NCI-H2107 (cell line): ENCODE measurements at regions not wholly inside any gene's neighbourhood (a gene's known extent, or its start where the extent isn't known, plus 50 kb on each side); places are given as distances from the start of the nearest gene placed in this dataset.
A peak's percentile ranks its signal among the peaks of the same experiment; 100 is the strongest.

Experiments used
- DNase-seq: peaks from one replicate; lab custom pipeline; 2025; lab: John Stamatoyannopoulos, UW

- DNase-seq = no peak
Observed at GRCh38 chr1:36675931-36676562, 193.3 kb upstream of the CSF3R start.

DNA sequence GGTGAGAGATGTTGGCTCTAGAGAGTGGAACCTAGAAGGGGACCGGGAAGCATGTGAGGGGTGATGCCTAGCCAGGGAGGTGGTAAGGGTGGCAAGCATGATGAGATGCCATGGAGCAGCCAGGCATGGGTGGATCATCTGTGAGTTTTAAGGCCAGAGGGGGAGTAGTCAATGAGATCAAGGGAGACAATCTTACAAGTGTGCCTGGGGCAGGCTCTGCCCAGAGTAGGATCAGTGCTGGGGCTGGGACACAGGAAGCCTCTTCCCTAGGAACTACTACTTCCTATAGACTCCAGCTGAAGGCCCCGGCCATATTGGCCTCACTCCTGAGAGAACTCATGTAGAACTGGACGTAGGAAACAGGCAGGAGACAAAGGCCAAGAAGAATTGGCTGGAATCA, 192.4 kb upstream of the CSF3R start:
- no peak for DNase-seq

DNA sequence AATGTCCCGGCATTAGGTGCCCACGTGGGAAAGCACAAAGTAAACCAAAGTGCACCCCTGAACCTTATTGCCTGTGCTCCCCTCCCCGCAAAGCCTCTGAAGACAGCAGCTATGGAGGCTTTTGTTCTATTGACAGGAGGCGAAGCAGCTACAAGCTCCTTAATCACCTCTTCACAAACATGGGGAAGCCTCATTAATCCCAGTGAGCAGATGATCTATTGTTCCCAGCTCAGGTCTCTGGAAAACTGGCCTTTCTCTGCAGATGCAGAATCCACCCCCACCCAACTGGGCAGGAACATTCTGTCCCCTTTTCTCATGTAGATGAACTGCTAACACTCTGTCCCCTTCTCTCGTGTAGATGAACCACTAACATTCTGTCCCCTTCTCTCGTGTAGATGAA, 190.5 kb upstream of the CSF3R start:
- DNase-seq = no peak

- DNase-seq = no peak
Observed at GRCh38 chr1:36669262-36669661, 186.5 kb upstream of the CSF3R start.

- no peak for DNase-seq
Observed at GRCh38 chr1:36667836-36668235, 185.1 kb upstream of the CSF3R start.

DNA sequence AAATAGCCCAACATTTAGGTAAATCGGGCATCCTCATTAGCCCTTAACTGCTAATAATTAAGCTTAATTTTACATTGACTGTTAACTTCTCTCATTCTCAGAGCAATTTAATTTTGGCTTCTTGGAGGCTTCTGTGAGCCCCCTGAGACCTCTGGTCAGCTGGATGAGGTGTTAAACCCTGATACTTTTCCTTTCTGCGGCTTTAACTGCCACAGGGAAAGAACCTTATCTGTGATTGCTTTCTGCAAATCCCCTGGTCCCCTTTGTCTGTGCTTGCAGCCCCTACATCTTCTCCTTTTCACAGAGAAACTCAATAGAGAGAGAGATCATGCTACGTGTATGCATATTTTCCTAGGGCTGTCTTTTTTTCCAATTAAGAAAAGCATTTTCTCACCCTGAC, 184.5 kb upstream of the CSF3R start:
- DNase-seq = no peak

GRCh38 chr1:36665478-36666080, 182.9 kb upstream of the CSF3R start:
- DNase-seq = no peak

DNA sequence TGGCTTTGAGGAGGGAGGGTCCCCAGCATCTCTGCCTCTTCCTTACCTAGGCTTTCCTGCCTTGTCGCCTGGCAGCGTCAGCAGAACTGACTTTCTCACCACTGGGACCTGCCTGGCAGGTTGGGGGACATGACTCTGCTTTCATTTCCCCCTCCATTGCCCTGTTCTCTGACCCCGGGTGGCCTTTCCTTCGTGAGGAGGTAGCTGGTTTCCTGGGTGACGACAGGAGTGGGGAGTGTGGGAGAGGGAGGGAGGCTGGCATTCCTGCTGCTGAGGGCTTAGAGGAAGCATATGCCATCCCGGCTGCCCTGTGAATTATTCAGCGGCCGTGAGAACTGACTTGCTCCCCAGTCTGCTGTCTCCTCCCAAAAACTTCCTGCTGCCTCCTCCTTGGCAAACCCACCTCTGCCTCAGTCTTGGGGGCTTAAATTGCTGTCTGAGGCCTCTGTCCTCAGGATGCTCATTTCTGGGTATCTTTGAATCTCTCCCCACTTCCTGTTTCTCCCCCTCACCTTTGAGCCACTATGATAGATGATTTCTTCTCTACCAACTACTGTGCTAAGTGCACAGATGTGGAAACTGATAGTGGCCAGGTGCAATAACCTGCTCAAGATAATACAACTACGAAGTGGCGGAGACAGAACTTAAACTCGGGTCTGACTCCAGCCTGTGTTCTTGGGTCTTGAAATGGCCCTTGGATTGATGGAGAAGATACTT, 182.0 kb upstream of the CSF3R start:
- DNase-seq = no peak

- no peak for DNase-seq
Observed at GRCh38 chr1:36663772-36664430, 181.2 kb upstream of the CSF3R start.

DNA sequence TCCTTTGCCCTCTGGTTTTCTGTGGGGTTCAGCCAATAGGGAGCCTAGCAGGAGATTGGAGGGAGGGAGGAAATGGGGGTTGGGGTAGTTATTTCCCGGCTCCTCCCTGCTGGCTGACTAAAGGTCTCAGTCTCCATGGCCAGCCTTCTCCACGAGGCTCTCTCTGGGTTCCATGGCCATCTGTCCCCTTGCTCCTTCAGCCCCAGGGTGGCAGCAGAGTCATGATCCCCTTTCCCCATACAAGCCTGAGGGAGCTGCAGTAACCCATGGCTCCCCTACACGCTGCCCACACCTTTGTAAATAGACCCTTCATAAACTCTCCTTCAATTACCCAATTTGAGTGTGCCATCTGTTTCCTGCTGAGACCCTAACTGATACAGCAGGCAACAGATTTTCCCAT, 176.1 kb upstream of the CSF3R start:
- DNase-seq = no peak

DNA sequence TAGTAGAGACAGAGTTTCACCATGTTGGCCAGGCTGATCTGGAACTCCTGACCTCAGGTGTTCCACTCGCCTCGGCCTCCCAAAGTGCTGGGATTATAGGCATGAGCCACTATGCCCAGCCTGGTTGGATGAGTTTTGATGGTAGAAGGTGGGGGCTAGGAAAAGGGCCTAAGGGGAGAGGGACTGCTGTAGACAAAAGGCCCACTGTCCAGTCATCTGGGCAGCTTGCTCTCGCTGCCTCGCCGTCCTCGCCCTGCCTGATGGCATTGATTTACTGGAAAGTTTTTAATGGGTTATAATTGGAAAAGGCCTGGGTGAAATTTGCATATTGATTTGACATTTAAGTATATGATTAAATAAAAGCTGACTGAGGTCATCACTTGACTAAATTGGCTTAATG, 175.1 kb upstream of the CSF3R start:
- no peak for DNase-seq

DNA sequence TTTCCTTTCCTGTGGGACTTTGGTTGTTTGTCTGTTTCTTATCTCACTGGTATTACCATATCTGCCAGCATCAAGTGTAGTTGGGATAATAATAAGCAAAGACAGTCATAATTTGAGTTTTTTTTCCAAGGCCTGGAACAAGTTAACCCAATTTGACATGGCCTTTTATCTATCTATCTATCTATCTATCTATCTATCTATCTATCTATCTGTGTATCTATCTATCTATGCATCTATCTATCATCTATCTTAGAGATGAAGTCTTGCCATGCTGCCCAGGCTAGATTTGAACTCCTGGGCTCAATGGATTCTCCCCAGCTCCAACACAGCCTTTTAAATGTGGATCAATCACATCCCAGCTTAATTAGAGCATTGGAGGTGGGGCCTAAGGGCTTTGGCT, 174.1 kb upstream of the CSF3R start:
- no peak for DNase-seq

- no peak for DNase-seq
Observed at GRCh38 chr1:36656271-36656670, 173.6 kb upstream of the CSF3R start.

DNA sequence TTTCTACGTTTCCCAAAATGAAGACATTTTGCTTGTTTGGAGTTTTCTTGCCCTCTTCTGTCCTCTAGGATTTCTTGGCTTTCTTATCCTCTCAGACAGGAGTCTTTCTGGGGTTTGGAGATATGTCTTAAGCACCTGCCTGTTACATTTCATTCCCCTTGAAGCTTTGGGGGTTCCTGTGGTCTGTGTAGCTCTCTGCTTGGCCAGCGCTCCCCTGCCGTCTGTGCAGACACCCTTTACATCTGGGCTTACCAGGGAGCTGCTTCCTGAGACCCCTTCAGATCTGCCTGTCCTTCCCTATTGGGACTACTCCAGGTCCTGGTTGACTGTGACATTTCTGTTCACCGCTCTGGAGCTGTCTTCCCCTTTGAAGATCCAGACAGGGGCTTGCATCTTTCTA, 171.9 kb upstream of the CSF3R start:
- DNase-seq = no peak

DNA sequence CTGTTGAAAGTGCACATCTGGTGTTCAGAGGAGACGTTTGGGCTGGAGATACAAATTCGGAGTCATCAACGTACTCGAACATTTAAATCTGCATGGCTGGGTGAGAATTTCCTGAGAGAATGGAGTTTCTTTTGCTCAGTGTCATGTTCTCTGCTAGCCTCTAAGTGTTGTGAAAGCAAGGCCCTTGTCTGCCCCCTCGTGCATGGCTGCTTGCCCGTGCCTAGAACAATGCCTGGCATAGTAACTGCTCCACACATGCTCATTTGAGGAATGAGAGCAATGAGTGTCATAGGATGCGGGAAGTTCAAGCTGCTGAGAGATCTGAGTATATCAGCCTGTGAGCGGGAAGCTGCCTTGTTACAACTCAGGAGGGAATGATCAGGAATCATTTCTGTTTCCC, 171.1 kb upstream of the CSF3R start:
- DNase-seq = peak; percentile 68

DNA sequence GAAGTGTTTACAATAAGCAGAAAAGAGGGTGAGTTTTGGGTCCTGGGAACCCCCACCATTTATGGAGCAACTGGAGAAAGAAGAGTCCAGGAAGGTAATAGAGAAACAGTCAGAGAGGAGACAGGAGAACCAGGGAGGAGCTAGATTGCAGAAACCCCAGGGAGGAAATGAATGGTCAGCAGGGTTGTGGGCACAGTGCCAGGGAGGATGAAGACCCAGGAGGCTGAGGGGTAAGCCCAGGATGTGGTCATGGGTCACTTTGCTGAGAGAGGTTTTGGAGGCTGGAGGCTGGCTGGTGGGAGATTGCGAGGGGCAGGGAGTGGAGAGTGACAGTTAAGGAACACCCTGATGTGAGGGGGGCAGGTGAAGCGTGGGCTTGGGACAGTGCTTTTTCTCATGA, 169.9 kb upstream of the CSF3R start:
- no peak for DNase-seq

DNA sequence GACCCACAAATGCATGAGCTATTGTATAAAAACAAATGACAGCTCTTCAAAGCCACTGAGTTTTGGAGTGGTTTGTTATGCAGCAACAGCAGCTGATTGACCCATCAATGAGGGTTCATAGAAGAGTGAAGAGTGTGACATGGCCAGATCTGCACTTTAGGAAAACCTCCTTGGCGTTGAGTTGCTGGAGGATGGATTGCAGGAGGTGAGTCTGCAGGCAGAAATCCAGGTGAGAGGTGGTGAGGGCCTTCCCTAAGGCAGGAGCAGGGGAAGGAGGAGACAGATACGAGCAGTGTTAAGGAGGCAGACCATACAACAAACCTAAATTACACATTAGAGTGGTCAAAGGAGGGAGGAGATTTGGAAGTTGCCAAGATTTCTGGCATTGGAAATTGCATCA, 169.3 kb upstream of the CSF3R start:
- no peak for DNase-seq

GRCh38 chr1:36651176-36651910, 168.6 kb upstream of the CSF3R start:
- no peak for DNase-seq

DNA sequence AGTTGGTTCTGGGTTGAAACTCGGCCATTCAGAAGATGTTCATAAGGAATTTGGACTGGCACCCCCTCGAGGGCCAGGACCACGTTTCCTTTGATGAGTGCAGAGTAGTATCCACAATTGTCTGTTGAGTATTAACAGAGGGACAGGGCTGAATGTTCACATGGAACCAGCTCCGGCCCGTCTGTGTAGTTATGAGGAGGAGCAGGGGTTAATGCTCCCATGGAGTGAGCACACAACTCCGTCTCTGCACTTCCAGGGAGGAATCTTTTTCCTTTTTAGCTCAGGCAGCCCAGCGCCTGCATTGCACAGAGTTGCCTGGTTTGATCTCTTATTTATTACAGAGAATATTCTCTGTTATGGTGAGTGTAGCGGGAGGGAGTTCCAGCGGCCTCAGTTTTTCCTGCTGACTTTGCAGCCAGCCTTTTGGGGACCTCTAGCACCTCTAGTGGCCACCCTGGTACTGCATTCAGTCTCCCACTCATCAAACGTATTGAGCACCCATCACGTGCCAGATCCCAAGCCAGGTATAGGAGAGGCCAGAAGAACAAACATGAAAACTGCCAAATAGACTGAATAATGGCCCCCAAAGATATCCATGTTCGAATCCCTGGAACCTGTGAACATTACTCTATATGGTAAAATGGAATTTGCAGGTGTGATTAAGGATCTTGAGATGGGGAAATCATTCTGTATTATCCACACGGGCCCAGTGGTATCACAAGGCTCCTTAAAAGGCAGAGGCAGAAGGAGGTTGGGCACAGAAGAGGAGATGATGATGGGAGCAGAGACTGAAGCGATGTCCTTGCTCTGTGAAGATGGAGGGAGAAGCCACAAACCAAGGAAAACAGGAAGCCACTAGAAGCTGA, 167.7 kb upstream of the CSF3R start:
- peak; percentile 31 for DNase-seq

- DNase-seq = no peak
Observed at GRCh38 chr1:36645867-36646266, 163.2 kb upstream of the CSF3R start.

DNA sequence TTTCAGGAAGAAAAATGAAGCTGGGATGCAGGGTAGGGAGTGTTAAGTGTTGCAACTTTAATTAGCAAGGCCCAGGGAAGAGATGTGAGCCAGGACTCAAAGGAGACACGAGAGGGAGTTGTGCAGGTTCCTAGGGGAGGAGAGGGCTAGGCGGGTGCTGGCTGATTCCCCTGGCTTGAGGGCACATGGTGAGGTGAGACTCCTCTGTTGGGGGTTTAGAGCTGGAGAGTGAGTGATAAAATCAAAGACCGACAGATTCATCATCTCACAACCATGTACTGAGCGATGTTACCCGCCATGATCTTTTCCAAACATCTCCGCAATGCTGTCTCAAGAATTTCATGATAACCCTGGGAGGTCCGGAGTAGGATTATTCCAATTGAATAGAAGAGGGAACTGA, 161.8 kb upstream of the CSF3R start:
- no peak for DNase-seq
